GM12873 (cell line): ENCODE measurements at regions not wholly inside any gene's neighbourhood (a gene's known extent, or its start where the extent isn't known, plus 50 kb on each side); places are given as distances from the start of the nearest gene placed in this dataset.

Experiments used
- TF ChIP-seq, protein P1 (sequence below): IDR thresholded peaks from 2 replicates; pipeline ENCODE4 v1.5.1; 2012; ENCODE audit warnings: low read depth, mild to moderate bottlenecking, moderate library complexity, low read length, control low read depth; ENCODE audit not compliant: insufficient read depth; ENCODE audit errors: missing control alignments

- TF ChIP-seq, protein P1, sequence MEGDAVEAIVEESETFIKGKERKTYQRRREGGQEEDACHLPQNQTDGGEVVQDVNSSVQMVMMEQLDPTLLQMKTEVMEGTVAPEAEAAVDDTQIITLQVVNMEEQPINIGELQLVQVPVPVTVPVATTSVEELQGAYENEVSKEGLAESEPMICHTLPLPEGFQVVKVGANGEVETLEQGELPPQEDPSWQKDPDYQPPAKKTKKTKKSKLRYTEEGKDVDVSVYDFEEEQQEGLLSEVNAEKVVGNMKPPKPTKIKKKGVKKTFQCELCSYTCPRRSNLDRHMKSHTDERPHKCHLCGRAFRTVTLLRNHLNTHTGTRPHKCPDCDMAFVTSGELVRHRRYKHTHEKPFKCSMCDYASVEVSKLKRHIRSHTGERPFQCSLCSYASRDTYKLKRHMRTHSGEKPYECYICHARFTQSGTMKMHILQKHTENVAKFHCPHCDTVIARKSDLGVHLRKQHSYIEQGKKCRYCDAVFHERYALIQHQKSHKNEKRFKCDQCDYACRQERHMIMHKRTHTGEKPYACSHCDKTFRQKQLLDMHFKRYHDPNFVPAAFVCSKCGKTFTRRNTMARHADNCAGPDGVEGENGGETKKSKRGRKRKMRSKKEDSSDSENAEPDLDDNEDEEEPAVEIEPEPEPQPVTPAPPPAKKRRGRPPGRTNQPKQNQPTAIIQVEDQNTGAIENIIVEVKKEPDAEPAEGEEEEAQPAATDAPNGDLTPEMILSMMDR, result no peak
These were observed 418.2 kb upstream of the NFIA start for GRCh38 chr1:60664086-60664625.

GRCh38 chr1:60662486-60663044 is 419.8 kb upstream of the NFIA start:
- TF ChIP-seq, protein P1, result no peak

- TF ChIP-seq, protein P1, result no peak
These were observed 424.4 kb upstream of the NFIA start for GRCh38 chr1:60657926-60658325.

- TF ChIP-seq, protein P1, result no peak
These were observed 426.5 kb upstream of the NFIA start for GRCh38 chr1:60655679-60656355.

DNA sequence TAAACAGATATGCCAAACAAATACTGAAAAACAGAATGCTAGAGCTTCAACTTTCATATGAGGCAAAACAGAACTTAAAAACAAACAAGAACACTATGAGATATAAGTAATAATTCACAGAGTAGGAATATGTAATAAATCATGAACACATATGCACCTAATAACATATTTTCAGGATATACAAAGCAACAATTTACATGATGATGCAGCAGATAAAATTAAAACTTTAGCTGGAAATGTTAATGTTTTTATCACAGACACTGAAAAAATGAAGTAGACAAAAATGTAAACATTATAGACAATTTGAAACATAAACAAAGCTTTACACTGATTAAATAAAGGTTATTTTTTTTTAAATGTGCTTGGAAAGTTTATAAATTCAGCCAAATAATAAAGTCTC is 443.1 kb upstream of the NFIA start:
- TF ChIP-seq, protein P1, result no peak

DNA sequence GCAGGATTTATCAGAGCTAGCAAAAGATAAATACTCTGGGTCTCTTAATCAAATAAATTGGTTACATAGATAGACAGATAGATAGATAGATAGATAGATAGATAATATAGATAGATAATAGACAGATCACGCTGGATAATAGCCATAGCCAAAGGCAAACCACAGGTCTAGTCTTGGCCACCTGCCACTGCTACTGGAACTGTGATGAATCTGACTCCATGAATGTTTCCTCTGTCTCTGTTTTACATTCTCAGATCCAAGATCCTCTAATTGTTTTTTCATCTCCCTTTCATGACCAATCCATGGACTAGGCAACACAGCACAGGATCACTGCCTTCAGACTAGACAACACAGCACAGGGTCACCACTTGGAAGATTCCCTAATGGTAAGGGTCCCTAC is 444.7 kb upstream of the NFIA start:
- TF ChIP-seq, protein P1, result no peak

DNA sequence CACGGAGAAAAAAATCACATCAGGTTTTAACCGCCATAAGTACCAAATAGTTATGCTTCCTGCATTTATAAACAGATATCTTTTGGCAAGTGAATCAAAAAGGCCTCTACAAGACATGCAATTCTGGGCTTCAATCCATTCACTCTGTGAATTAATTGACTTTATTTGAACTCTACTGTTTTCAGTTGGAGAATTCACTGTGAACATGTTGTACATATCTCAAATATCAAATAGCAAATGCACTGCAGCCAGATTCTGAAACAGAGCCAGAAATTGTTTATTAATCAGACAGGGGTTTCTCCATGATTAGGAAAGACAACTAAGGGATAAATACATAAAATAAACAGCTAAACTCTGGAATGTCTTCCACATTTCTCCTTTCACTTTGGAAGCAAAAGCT is 445.4 kb upstream of the NFIA start:
- TF ChIP-seq, protein P1, result no peak
